ENCODE measurements at regions not wholly inside any gene's neighbourhood (a gene's known extent, or its start where the extent isn't known, plus 50 kb on each side); places are given as distances from the start of the nearest gene placed in this dataset.

GRCh38 chr3:177744873-177745606, 547.8 kb upstream of the TBL1XR1 start:
- H3K27me3 Mint-ChIP-seq (ENCODE audit: low read depth) = no peaks in the 10 kb centered on the region
- H3K4me3 Mint-ChIP-seq = no peak overlapping the region
- no peaks in the 10 kb centered on the region for H3K36me3 Mint-ChIP-seq (ENCODE audit: low read depth)
- no peaks in the 10 kb centered on the region for H3K9me3 Mint-ChIP-seq
- H3K27ac Mint-ChIP-seq = no peak overlapping the region
- H3K4me1 Mint-ChIP-seq (ENCODE audit: low read depth) = no peaks in the 10 kb centered on the region

- no peak overlapping the region for H3K4me3 Mint-ChIP-seq
- no peaks in the 10 kb centered on the region for H3K4me1 Mint-ChIP-seq (ENCODE audit: low read depth)
- H3K27ac Mint-ChIP-seq = no peak overlapping the region
- no peaks in the 10 kb centered on the region for H3K27me3 Mint-ChIP-seq (ENCODE audit: low read depth)
- no peaks in the 10 kb centered on the region for H3K9me3 Mint-ChIP-seq
- no peaks in the 10 kb centered on the region for H3K36me3 Mint-ChIP-seq (ENCODE audit: low read depth)
Measured at GRCh38 chr3:177745607-177746005, 548.3 kb upstream of the TBL1XR1 start.

- H3K27me3 Mint-ChIP-seq (ENCODE audit: low read depth) = no peaks in the 10 kb centered on the region
- no peaks in the 10 kb centered on the region for H3K9me3 Mint-ChIP-seq
- no peak overlapping the region for H3K4me3 Mint-ChIP-seq
- H3K4me1 Mint-ChIP-seq (ENCODE audit: low read depth) = no peaks in the 10 kb centered on the region
- H3K36me3 Mint-ChIP-seq (ENCODE audit: low read depth) = no peaks in the 10 kb centered on the region
- H3K27ac Mint-ChIP-seq = no peak overlapping the region
Measured at GRCh38 chr3:177746337-177746933, 549.2 kb upstream of the TBL1XR1 start.

- H3K9me3 Mint-ChIP-seq = no peaks in the 10 kb centered on the region
Measured at GRCh38 chr3:177749836-177750235, 552.6 kb upstream of the TBL1XR1 start.

GRCh38 chr3:177750436-177750835, 553.2 kb upstream of the TBL1XR1 start:
- no peaks in the 10 kb centered on the region for H3K9me3 Mint-ChIP-seq

More at GRCh38 chr3:177749836-177750235, 552.6 kb upstream of the TBL1XR1 start:
- no peak overlapping the region for H3K4me3 Mint-ChIP-seq
- H3K27me3 Mint-ChIP-seq (ENCODE audit: low read depth) = no peaks in the 10 kb centered on the region
- H3K36me3 Mint-ChIP-seq (ENCODE audit: low read depth) = no peaks in the 10 kb centered on the region
- H3K27ac Mint-ChIP-seq = no peak overlapping the region
- H3K4me1 Mint-ChIP-seq (ENCODE audit: low read depth) = no peaks in the 10 kb centered on the region

GRCh38 chr3:177751770-177752169, 554.5 kb upstream of the TBL1XR1 start:
- peaks cover 4% of the 10 kb centered on the region for H3K9me3 Mint-ChIP-seq
- no peaks in the 10 kb centered on the region for H3K4me1 Mint-ChIP-seq (ENCODE audit: low read depth)
- H3K36me3 Mint-ChIP-seq (ENCODE audit: low read depth) = no peaks in the 10 kb centered on the region
- H3K27ac Mint-ChIP-seq = no peak overlapping the region
- H3K27me3 Mint-ChIP-seq (ENCODE audit: low read depth) = no peaks in the 10 kb centered on the region
- no peak overlapping the region for H3K4me3 Mint-ChIP-seq

More at GRCh38 chr3:177750436-177750835, 553.2 kb upstream of the TBL1XR1 start:
- Mint-ChIP-seq H3K4me3 (no peak overlapping the region), H3K27me3 (ENCODE audit: low read depth) (no peaks in the 10 kb centered on the region), H3K36me3 (ENCODE audit: low read depth) (no peaks in the 10 kb centered on the region), H3K4me1 (ENCODE audit: low read depth) (no peaks in the 10 kb centered on the region), H3K27ac (no peak overlapping the region)

GRCh38 chr3:177752831-177753230, 555.5 kb upstream of the TBL1XR1 start:
- Mint-ChIP-seq H3K4me1 (ENCODE audit: low read depth) (no peaks in the 10 kb centered on the region), H3K27me3 (ENCODE audit: low read depth) (no peaks in the 10 kb centered on the region), H3K9me3 (peaks cover 7% of the 10 kb centered on the region), H3K4me3 (no peak overlapping the region), H3K36me3 (ENCODE audit: low read depth) (no peaks in the 10 kb centered on the region), H3K27ac (no peak overlapping the region)

GRCh38 chr3:177753451-177754155, 556.3 kb upstream of the TBL1XR1 start:
- H3K27me3 Mint-ChIP-seq (ENCODE audit: low read depth) = no peaks in the 10 kb centered on the region
- H3K4me1 Mint-ChIP-seq (ENCODE audit: low read depth) = no peaks in the 10 kb centered on the region
- H3K9me3 Mint-ChIP-seq = peaks cover 7% of the 10 kb centered on the region
- H3K27ac Mint-ChIP-seq = no peak overlapping the region
- no peaks in the 10 kb centered on the region for H3K36me3 Mint-ChIP-seq (ENCODE audit: low read depth)
- no peak overlapping the region for H3K4me3 Mint-ChIP-seq

- no peak overlapping the region for H3K4me3 Mint-ChIP-seq
- H3K4me1 Mint-ChIP-seq (ENCODE audit: low read depth) = no peaks in the 10 kb centered on the region
- H3K36me3 Mint-ChIP-seq (ENCODE audit: low read depth) = no peaks in the 10 kb centered on the region
- no peak overlapping the region for H3K27ac Mint-ChIP-seq
- peaks cover 9% of the 10 kb centered on the region for H3K9me3 Mint-ChIP-seq
- H3K27me3 Mint-ChIP-seq (ENCODE audit: low read depth) = no peaks in the 10 kb centered on the region
Measured at GRCh38 chr3:177754508-177754921, 557.2 kb upstream of the TBL1XR1 start.

- Mint-ChIP-seq H3K4me3 (no peak overlapping the region), H3K27me3 (ENCODE audit: low read depth) (no peaks in the 10 kb centered on the region), H3K9me3 (peaks cover 18% of the 10 kb centered on the region), H3K4me1 (ENCODE audit: low read depth) (no peaks in the 10 kb centered on the region), H3K27ac (no peak overlapping the region), H3K36me3 (ENCODE audit: low read depth) (no peaks in the 10 kb centered on the region)
Measured at GRCh38 chr3:177758126-177758525, 560.8 kb upstream of the TBL1XR1 start.

- Mint-ChIP-seq H3K4me1 (ENCODE audit: low read depth) (no peaks in the 10 kb centered on the region), H3K4me3 (no peak overlapping the region), H3K27me3 (ENCODE audit: low read depth) (no peaks in the 10 kb centered on the region), H3K36me3 (ENCODE audit: low read depth) (no peaks in the 10 kb centered on the region), H3K9me3 (peaks cover 18% of the 10 kb centered on the region), H3K27ac (no peak overlapping the region)
Measured at GRCh38 chr3:177760803-177761202, 563.5 kb upstream of the TBL1XR1 start.

- no peaks in the 10 kb centered on the region for H3K4me1 Mint-ChIP-seq (ENCODE audit: low read depth)
- H3K36me3 Mint-ChIP-seq (ENCODE audit: low read depth) = no peaks in the 10 kb centered on the region
- H3K27ac Mint-ChIP-seq = no peak overlapping the region
- H3K4me3 Mint-ChIP-seq = no peak overlapping the region
- H3K9me3 Mint-ChIP-seq = peaks cover 13% of the 10 kb centered on the region
- H3K27me3 Mint-ChIP-seq (ENCODE audit: low read depth) = no peaks in the 10 kb centered on the region
Measured at GRCh38 chr3:177764377-177764912, 567.2 kb upstream of the TBL1XR1 start.

GRCh38 chr3:177764933-177765332, 567.7 kb upstream of the TBL1XR1 start:
- H3K36me3 Mint-ChIP-seq (ENCODE audit: low read depth) = no peaks in the 10 kb centered on the region
- H3K4me1 Mint-ChIP-seq (ENCODE audit: low read depth) = no peaks in the 10 kb centered on the region
- H3K27ac Mint-ChIP-seq = no peak overlapping the region
- H3K9me3 Mint-ChIP-seq = peaks cover 9% of the 10 kb centered on the region
- H3K27me3 Mint-ChIP-seq (ENCODE audit: low read depth) = no peaks in the 10 kb centered on the region
- H3K4me3 Mint-ChIP-seq = no peak overlapping the region

- Mint-ChIP-seq H3K27ac (no peak overlapping the region), H3K27me3 (ENCODE audit: low read depth) (no peaks in the 10 kb centered on the region), H3K36me3 (ENCODE audit: low read depth) (peaks cover 1% of the 10 kb centered on the region), H3K4me3 (no peak overlapping the region), H3K9me3 (peaks cover 4% of the 10 kb centered on the region), H3K4me1 (ENCODE audit: low read depth) (no peaks in the 10 kb centered on the region)
Measured at GRCh38 chr3:177770383-177771230, 573.3 kb upstream of the TBL1XR1 start.
